HEK293 (cell line): ENCODE measurements at regions not wholly inside any gene's neighbourhood (a gene's known extent, or its start where the extent isn't known, plus 50 kb on each side); places are given as distances from the start of the nearest gene placed in this dataset.

ENCODE experiments used
- CTCF ChIA-PET: fragments of 350-600 bp; formaldehyde crosslinking; extraction: SDS; loops from one replicate; lab custom pipeline; 2021; ENCODE audit warnings: antibody characterized with exemption; lab: Yijun Ruan, JAX
- POLR2A ChIA-PET: fragments of 300-600 bp; formaldehyde crosslinking; extraction: SDS; loops from one replicate; lab custom pipeline; 2020; ENCODE audit warnings: antibody characterized with exemption, inconsistent platforms; lab: Yijun Ruan, JAX
- H3K27ac ChIP-seq: fragments of 200-500 bp; sonication (Bioruptor generic); 2 replicates; pipeline ENCODE4 v1.5.1; 2014; ENCODE audit warnings: low read depth, low read length, control low read depth, inconsistent platforms; ENCODE audit errors: extremely low read depth
- H3K36me3 ChIP-seq, 2 experiments: fragments of 200-500 bp in 1 of 2; sonication (Bioruptor generic) in 1 of 2; 1 replicate in 1 of 2; 2 replicates in 1 of 2; pipeline ENCODE4 v1.5.1; 2014 to 2017; ENCODE audit warnings: inconsistent platforms in 2 of 2, low read length in 2 of 2; ENCODE audit not compliant: control insufficient read depth in 2 of 2, insufficient read depth in 1 of 2
- H3K4me1 ChIP-seq: fragments of 200-500 bp; sonication (Bioruptor generic); 2 replicates; pipeline ENCODE4 v1.5.1; 2014; ENCODE audit warnings: mild to moderate bottlenecking, low read length, inconsistent platforms; ENCODE audit not compliant: control insufficient read depth, insufficient read depth
- H3K4me3 ChIP-seq: 2 replicates; pipeline ENCODE4 v1.5.1; 2011; ENCODE audit warnings: low read depth, mild to moderate bottlenecking, control low read depth, low read length, moderate library complexity
- H3K9me3 ChIP-seq: fragments of 200-500 bp; sonication (Bioruptor generic); 2 replicates; pipeline ENCODE4 v1.5.1; 2014; ENCODE audit warnings: low read depth, low read length, inconsistent platforms; ENCODE audit not compliant: control insufficient read depth, insufficient read depth
- GLI2 ChIP-seq: fragments of 450-650 bp; formaldehyde crosslinking; IDR thresholded peaks from 2 replicates; pipeline ENCODE4; 2017; ENCODE audit warnings: missing biosample characterization, missing genetic modification characterization, low read depth, borderline replicate concordance
- HOXA7 ChIP-seq: sonication (generic); formaldehyde crosslinking; IDR thresholded peaks from 2 replicates; pipeline ENCODE4 v1.8.1; 2022; ENCODE audit warnings: missing genetic modification reagents, borderline replicate concordance
- KLF16 ChIP-seq: fragments of 450-650 bp; formaldehyde crosslinking; IDR thresholded peaks from 2 replicates; pipeline ENCODE4 v1.5.1; 2017; ENCODE audit warnings: missing biosample characterization, missing genetic modification characterization
- MEIS1 ChIP-seq: sonication (generic); formaldehyde crosslinking; IDR thresholded peaks from 2 replicates; pipeline ENCODE4 v1.8.1; 2022; ENCODE audit warnings: missing genetic modification reagents, mild to moderate bottlenecking, borderline replicate concordance
- RBAK ChIP-seq: fragments of 450-650 bp; formaldehyde crosslinking; IDR thresholded peaks from 2 replicates; pipeline ENCODE4 v1.5.1; 2016; ENCODE audit warnings: missing biosample characterization, missing genetic modification characterization
- YY2 ChIP-seq: fragments of 450-650 bp; formaldehyde crosslinking; IDR thresholded peaks from 2 replicates; pipeline ENCODE4 v1.5.1; 2016; ENCODE audit warnings: missing biosample characterization, missing genetic modification characterization
- ZBTB17 ChIP-seq: fragments of 450-650 bp; formaldehyde crosslinking; IDR thresholded peaks from 2 replicates; pipeline ENCODE4 v1.5.1; 2016; ENCODE audit warnings: missing biosample characterization, missing genetic modification characterization
- ZBTB7A ChIP-seq: fragments of 450-650 bp; formaldehyde crosslinking; IDR thresholded peaks from 2 replicates; pipeline ENCODE4 v1.5.1; 2016; ENCODE audit warnings: low read depth, missing biosample characterization, missing genetic modification characterization
- ZNF148 ChIP-seq: fragments of 450-650 bp; formaldehyde crosslinking; IDR thresholded peaks from 2 replicates; pipeline ENCODE4 v1.5.0; 2017; ENCODE audit warnings: missing biosample characterization, missing genetic modification characterization, borderline replicate concordance
- ZNF157 ChIP-seq: fragments of 450-650 bp; formaldehyde crosslinking; IDR thresholded peaks from 2 replicates; pipeline ENCODE4 v1.5.1; 2016; ENCODE audit warnings: missing biosample characterization, missing genetic modification characterization
- ZNF221 ChIP-seq: fragments of 450-650 bp; formaldehyde crosslinking; IDR thresholded peaks from 2 replicates; pipeline ENCODE4 v1.5.1; 2017; ENCODE audit warnings: missing biosample characterization, missing genetic modification characterization, borderline replicate concordance
- ZNF335 ChIP-seq: fragments of 450-650 bp; formaldehyde crosslinking; conservative IDR thresholded peaks from 2 replicates; pipeline ENCODE4 v1.5.1; 2016; ENCODE audit warnings: missing biosample characterization, missing genetic modification characterization
- ZNF350 ChIP-seq: fragments of 450-650 bp; formaldehyde crosslinking; IDR thresholded peaks from 2 replicates; pipeline ENCODE4 v1.5.0; 2017; ENCODE audit warnings: missing biosample characterization, mild to moderate bottlenecking, missing genetic modification characterization
- ZNF394 ChIP-seq: fragments of 450-650 bp; formaldehyde crosslinking; IDR thresholded peaks from 2 replicates; pipeline ENCODE4 v1.5.1; 2016; ENCODE audit warnings: missing biosample characterization, missing genetic modification characterization, mild to moderate bottlenecking, moderate library complexity, borderline replicate concordance
- ZNF513 ChIP-seq: fragments of 450-650 bp; IDR thresholded peaks from 2 replicates; pipeline ENCODE4 v1.5.1; 2018; ENCODE audit warnings: missing biosample characterization, missing genetic modification characterization
- ZNF555 ChIP-seq: fragments of 450-650 bp; formaldehyde crosslinking; conservative IDR thresholded peaks from 2 replicates; pipeline ENCODE4 v1.5.1; 2017; ENCODE audit warnings: missing biosample characterization, mild to moderate bottlenecking, missing genetic modification characterization, inconsistent platforms
- ZNF621 ChIP-seq: fragments of 450-650 bp; formaldehyde crosslinking; IDR thresholded peaks from 2 replicates; pipeline ENCODE4 v1.5.1; 2017; ENCODE audit warnings: missing biosample characterization, missing genetic modification characterization
- ZNF670 ChIP-seq: fragments of 450-650 bp; formaldehyde crosslinking; IDR thresholded peaks from 2 replicates; pipeline ENCODE4 v1.5.1; 2016; ENCODE audit warnings: missing biosample characterization, missing genetic modification characterization, low read depth
- ZNF785 ChIP-seq: fragments of 450-650 bp; formaldehyde crosslinking; IDR thresholded peaks from 2 replicates; pipeline ENCODE4 v1.5.1; 2016; ENCODE audit warnings: missing biosample characterization, missing genetic modification characterization
- TF ChIP-seq, protein P1 (sequence below): fragments of 450-650 bp; formaldehyde crosslinking; IDR thresholded peaks from 2 replicates; pipeline ENCODE4 v1.5.1; 2016; ENCODE audit warnings: missing biosample characterization, missing genetic modification characterization, borderline replicate concordance
- TF ChIP-seq, protein P2 (sequence below): fragments of 450-650 bp; formaldehyde crosslinking; IDR thresholded peaks from 2 replicates; pipeline ENCODE4 v1.5.1; 2016; ENCODE audit warnings: missing biosample characterization, missing genetic modification characterization
- TF ChIP-seq, protein P3 (sequence below): fragments of 450-650 bp; formaldehyde crosslinking; IDR thresholded peaks from 2 replicates; pipeline ENCODE4 v1.5.1; 2017; ENCODE audit warnings: missing biosample characterization, mild to moderate bottlenecking, missing genetic modification characterization, moderate library complexity

DNA sequence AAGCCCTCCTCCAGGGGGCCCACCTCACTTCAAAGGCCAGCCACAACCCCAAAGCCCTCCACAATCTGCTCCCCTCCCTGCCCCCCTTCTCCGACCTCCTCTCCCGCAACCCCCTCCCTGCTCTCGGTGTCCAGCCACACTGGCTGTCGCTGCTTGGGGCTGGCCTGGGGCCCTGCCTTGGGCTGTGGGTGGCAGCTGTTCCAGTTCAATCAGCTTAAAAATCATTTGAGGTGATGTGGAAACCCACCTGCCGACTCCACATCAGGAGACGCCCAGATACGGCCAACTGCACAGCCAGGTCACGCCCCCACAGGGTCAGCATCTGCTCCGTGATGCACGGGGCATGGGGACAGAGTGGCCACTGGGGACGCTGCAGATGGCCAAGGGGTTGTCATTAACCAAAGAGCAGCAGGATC is 107.0 kb upstream of the MVB12B start (continued):
- TF ChIP-seq, protein P1, sequence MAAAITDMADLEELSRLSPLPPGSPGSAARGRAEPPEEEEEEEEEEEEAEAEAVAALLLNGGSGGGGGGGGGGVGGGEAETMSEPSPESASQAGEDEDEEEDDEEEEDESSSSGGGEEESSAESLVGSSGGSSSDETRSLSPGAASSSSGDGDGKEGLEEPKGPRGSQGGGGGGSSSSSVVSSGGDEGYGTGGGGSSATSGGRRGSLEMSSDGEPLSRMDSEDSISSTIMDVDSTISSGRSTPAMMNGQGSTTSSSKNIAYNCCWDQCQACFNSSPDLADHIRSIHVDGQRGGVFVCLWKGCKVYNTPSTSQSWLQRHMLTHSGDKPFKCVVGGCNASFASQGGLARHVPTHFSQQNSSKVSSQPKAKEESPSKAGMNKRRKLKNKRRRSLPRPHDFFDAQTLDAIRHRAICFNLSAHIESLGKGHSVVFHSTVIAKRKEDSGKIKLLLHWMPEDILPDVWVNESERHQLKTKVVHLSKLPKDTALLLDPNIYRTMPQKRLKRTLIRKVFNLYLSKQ (tag by site-specific recombination) = no peak
- TF ChIP-seq ZNF221 (no peak), HOXA7 (CRISPR knock-in tag) (no peak), ZNF621 (tag by site-specific recombination) (no peak), MEIS1 (no peak), ZNF350 (tag by site-specific recombination) (no peak), ZBTB17 (tag by site-specific recombination) (no peak), ZNF513 (tag by site-specific recombination) (no peak), ZNF157 (no peak), ZNF335 (tag by site-specific recombination) (no peak)
- TF ChIP-seq, all 188 proteins: peak for 0

DNA sequence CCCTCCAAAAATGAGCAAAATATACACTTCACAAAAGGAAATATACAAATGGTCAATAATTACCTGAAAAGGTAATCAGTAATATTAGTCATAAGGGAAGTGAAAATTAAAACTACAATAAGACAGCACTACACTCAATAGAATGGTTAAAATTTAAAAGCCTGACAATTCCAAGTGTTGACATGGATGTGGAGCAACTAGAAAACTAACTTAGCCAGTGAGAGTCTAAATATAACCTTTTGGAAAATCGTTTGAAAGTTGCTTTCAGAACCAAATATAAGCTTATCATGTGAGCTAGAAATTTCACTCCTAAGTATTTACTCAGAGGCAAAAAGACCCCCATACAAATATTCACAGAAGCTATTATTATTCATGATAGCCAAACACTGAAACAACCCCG is 105.1 kb upstream of the MVB12B start:
- POLR2A ChIA-PET = no interaction called here
- H3K27ac ChIP-seq = no peak overlapping the region
- H3K4me3 ChIP-seq = no peak overlapping the region
- no peaks in the 10 kb centered on the region for H3K9me3 ChIP-seq
- no peaks in the 10 kb centered on the region for H3K4me1 ChIP-seq
- no peaks in the 10 kb centered on the region for H3K36me3 ChIP-seq
- TF ChIP-seq ZNF621 (tag by site-specific recombination) = no peak
- TF ChIP-seq GLI2 = no peak
- TF ChIP-seq ZBTB7A (tag by site-specific recombination) = no peak
- TF ChIP-seq ZNF148 (tag by site-specific recombination) = no peak
- TF ChIP-seq RBAK (tag by site-specific recombination) = no peak
- TF ChIP-seq, protein P2, sequence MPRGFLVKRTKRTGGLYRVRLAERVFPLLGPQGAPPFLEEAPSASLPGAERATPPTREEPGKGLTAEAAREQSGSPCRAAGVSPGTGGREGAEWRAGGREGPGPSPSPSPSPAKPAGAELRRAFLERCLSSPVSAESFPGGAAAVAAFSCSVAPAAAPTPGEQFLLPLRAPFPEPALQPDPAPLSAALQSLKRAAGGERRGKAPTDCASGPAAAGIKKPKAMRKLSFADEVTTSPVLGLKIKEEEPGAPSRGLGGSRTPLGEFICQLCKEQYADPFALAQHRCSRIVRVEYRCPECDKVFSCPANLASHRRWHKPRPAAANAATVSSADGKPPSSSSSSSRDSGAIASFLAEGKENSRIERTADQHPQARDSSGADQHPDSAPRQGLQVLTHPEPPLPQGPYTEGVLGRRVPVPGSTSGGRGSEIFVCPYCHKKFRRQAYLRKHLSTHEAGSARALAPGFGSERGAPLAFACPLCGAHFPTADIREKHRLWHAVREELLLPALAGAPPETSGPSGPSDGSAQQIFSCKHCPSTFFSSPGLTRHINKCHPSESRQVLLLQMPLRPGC = no peak
- no peak for TF ChIP-seq YY2 (tag by site-specific recombination)
- TF ChIP-seq, all 188 proteins: peak for 0
- CTCF ChIA-PET = interaction anchor here (0.7 kb wide), 1 partner anchor 10 kb away, joined by 3 read pairs; no protein-coding TSS in a partner anchor

DNA sequence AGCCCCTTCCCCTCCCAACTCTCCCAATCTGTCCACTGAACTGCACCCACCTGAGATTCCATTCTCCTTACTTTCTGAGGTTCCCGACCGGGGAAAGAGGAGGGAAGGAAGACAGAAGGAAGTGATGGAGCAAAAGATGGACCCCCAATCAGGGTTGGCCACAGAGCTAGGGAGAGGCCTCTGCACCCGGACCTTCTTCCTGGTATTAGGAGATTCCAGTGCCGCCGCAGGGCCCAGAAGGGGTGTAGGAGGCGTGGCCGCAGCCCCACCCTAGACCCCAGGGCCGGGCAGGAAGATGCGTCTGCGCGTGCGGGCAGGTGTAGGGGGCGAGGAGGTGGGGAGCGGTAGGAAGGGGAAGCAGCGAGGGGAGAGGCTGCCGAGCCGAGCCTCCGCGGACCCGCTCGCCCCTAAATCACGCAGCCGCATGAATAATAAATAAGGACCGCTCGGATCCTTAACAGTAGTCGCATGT is 104.2 kb upstream of the MVB12B start:
- POLR2A ChIA-PET = no interaction called here
- H3K36me3 ChIP-seq = no peaks in the 10 kb centered on the region
- H3K4me1 ChIP-seq = no peaks in the 10 kb centered on the region
- no peak overlapping the region for H3K4me3 ChIP-seq
- no peaks in the 10 kb centered on the region for H3K9me3 ChIP-seq
- H3K27ac ChIP-seq = no peak overlapping the region
- TF ChIP-seq ZNF785 (tag by site-specific recombination) = no peak
- TF ChIP-seq ZNF394 (tag by site-specific recombination) = no peak
- no peak for TF ChIP-seq ZNF670 (tag by site-specific recombination)
- no peak for TF ChIP-seq ZNF555 (tag by site-specific recombination)
- TF ChIP-seq, protein P3, sequence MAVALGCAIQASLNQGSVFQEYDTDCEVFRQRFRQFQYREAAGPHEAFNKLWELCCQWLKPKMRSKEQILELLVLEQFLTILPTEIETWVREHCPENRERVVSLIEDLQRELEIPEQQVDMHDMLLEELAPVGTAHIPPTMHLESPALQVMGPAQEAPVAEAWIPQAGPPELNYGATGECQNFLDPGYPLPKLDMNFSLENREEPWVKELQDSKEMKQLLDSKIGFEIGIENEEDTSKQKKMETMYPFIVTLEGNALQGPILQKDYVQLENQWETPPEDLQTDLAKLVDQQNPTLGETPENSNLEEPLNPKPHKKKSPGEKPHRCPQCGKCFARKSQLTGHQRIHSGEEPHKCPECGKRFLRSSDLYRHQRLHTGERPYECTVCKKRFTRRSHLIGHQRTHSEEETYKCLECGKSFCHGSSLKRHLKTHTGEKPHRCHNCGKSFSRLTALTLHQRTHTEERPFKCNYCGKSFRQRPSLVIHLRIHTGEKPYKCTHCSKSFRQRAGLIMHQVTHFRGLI = no peak
- TF ChIP-seq KLF16 (tag by site-specific recombination) = no peak
- TF ChIP-seq GLI2 = no peak
- CTCF ChIA-PET = no interaction called here
